ACC112 (cell line): ENCODE measurements at regions not wholly inside any gene's neighbourhood (a gene's known extent, or its start where the extent isn't known, plus 50 kb on each side); places are given as distances from the start of the nearest gene placed in this dataset.
"Not testable (repeated sequence)": the region's sequence is repeated elsewhere in the genome, so short reads cannot be mapped to it uniquely, and the experiment has no call there.

ENCODE experiments used
- H2AFZ ChIP-seq: fragments of 200-600 bp; sonication (generic); one replicate; pipeline ENCODE4 v1.6.0; 2017; ENCODE audit warnings: antibody characterized with exemption, low read length; ENCODE audit not compliant: unreplicated experiment
- H3K27ac ChIP-seq: fragments of 200-600 bp; sonication (generic); 2 replicates; pipeline ENCODE4 v1.5.1; 2014; ENCODE audit warnings: low read depth, mild to moderate bottlenecking, antibody characterized with exemption, low read length, moderate library complexity
- H3K27me3 ChIP-seq: fragments of 200-600 bp; sonication (generic); 2 replicates; pipeline ENCODE4 v1.6.1; 2014; ENCODE audit warnings: mild to moderate bottlenecking, antibody characterized with exemption, low read length, moderate library complexity, mixed read lengths; ENCODE audit not compliant: insufficient read depth
- H3K36me3 ChIP-seq: fragments of 200-600 bp; sonication (generic); 2 replicates; pipeline ENCODE4 v1.6.1; 2016; ENCODE audit warnings: mild to moderate bottlenecking, antibody characterized with exemption, low read length, moderate library complexity, mixed read lengths; ENCODE audit not compliant: insufficient read depth
- H3K4me1 ChIP-seq: fragments of 200-600 bp; sonication (generic); one replicate; pipeline ENCODE4 v1.6.1; 2016; ENCODE audit warnings: low read length, mixed read lengths; ENCODE audit not compliant: insufficient read depth, unreplicated experiment, control insufficient read depth
- H3K4me3 ChIP-seq: fragments of 200-600 bp; sonication (generic); 2 replicates; pipeline ENCODE4 v1.5.1; 2014; ENCODE audit warnings: mild to moderate bottlenecking, low read depth, low read length
- H3K79me2 ChIP-seq: fragments of 200-600 bp; sonication (generic); one replicate; pipeline ENCODE4 v1.6.0; 2016; ENCODE audit warnings: low read length; ENCODE audit not compliant: control insufficient read depth, unreplicated experiment, insufficient read depth

- Histone ChIP-seq H3K27me3 (peaks cover 22% of the 10 kb centered on the region; the same call in 1 of the 2 replicates), H3K4me1 (no peaks in the 10 kb centered on the region), H3K27ac (no peak overlapping the region)
These were observed 76.7 kb downstream of the EMX2 start for GRCh38 chr10:117619223-117619622.

GRCh38 chr10:117619707-117620405 is 77.3 kb downstream of the EMX2 start:
- H3K27ac ChIP-seq, result no peak overlapping the region
- H3K4me3 ChIP-seq, result no peak overlapping the region
- H2AFZ ChIP-seq, result no peak overlapping the region
- H3K79me2 ChIP-seq, result no peaks in the 10 kb centered on the region
- H3K4me1 ChIP-seq, result no peaks in the 10 kb centered on the region
- H3K36me3 ChIP-seq, result no peaks in the 10 kb centered on the region
- H3K27me3 ChIP-seq, result peaks cover 22% of the 10 kb centered on the region; the same call in 1 of the 2 replicates

More at GRCh38 chr10:117619223-117619622, 76.7 kb downstream of the EMX2 start:
- Histone ChIP-seq H3K4me3 (no peak overlapping the region), H3K79me2 (no peaks in the 10 kb centered on the region), H3K36me3 (no peaks in the 10 kb centered on the region), H2AFZ (no peak overlapping the region)

DNA sequence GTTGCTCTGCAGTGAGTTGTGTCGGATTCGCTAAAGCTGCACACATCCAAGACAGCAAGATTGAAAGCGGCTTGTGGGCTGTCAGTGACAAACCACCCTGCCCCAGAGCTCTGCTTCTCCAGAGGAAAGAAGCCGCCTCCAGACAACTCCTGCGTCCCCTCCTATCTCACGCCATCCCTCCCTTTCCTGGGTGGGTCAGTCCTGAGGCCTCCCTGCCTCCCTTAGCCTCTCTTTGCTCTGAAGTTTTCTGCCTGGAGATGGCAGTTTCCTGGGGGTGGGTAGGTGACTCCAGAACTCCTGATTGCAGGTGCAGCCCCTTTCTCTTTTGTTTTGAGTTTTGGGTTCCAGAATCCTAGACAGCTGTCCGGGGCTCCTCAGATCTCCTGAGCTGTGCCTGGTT is 78.7 kb downstream of the EMX2 start:
- H3K79me2 ChIP-seq, result no peaks in the 10 kb centered on the region

DNA sequence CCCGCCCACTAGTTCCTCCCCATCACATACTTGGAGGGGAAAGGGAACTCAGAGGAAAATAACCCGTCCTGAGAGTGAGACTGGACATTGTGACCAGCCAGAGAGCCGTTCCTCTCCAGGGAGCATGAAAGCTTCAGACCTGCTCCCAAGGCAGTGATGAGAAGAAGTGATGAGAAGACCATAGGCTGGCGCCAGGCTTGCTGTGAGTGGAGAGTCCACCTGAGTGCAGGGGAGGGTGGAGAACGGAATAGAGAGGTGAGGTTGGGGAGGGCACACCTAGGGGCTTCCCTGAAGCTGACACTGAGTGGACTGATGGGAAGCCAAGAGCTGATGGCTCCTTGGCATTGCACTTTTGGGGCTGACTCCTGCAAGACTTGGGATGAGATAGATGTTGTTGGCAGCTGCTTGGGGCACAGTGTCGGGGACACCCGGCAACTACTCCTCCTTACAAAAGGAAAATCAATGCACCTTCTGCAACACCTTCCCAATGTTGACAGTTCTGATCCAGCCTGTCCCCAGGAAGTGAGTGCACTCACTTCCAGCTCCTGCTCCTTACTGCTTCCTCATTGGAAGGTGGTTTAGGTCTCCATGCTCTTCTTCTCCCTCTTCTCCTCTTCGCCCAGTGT is 79.4 kb downstream of the EMX2 start:
- H3K4me3 ChIP-seq, result no peak overlapping the region
- peaks cover 22% of the 10 kb centered on the region; the same call in 1 of the 2 replicates for H3K27me3 ChIP-seq
- H3K27ac ChIP-seq, result no peak overlapping the region
- no peaks in the 10 kb centered on the region for H3K36me3 ChIP-seq
- no peak overlapping the region for H2AFZ ChIP-seq
- H3K79me2 ChIP-seq, result no peaks in the 10 kb centered on the region
- H3K4me1 ChIP-seq, result no peaks in the 10 kb centered on the region

More for the DNA sequence above, 78.7 kb downstream of the EMX2 start:
- no peaks in the 10 kb centered on the region for H3K36me3 ChIP-seq
- H3K27me3 ChIP-seq, result peaks cover 22% of the 10 kb centered on the region; the same call in 1 of the 2 replicates
- H3K4me1 ChIP-seq, result no peaks in the 10 kb centered on the region
- H3K4me3 ChIP-seq, result no peak overlapping the region
- no peak overlapping the region for H2AFZ ChIP-seq
- H3K27ac ChIP-seq, result no peak overlapping the region

- Histone ChIP-seq H2AFZ (no peak overlapping the region), H3K4me1 (no peaks in the 10 kb centered on the region), H3K4me3 (no peak overlapping the region), H3K27ac (no peak overlapping the region), H3K79me2 (no peaks in the 10 kb centered on the region), H3K36me3 (no peaks in the 10 kb centered on the region), H3K27me3 (peaks cover 20% of the 10 kb centered on the region; the same call in 1 of the 2 replicates)
These were observed 80.1 kb downstream of the EMX2 start for GRCh38 chr10:117622471-117623184.

- Histone ChIP-seq H3K27me3 (peaks cover 3% of the 10 kb centered on the region; the same call in 1 of the 2 replicates), H3K4me1 (no peaks in the 10 kb centered on the region), H3K36me3 (no peaks in the 10 kb centered on the region), H2AFZ (no peak overlapping the region), H3K79me2 (no peaks in the 10 kb centered on the region), H3K4me3 (no peak overlapping the region), H3K27ac (no peak overlapping the region)
These were observed 83.7 kb downstream of the EMX2 start for GRCh38 chr10:117626228-117626627.

- Histone ChIP-seq H3K4me1 (no peaks in the 10 kb centered on the region), H3K27ac (no peak overlapping the region), H3K27me3 (no peaks in the 10 kb centered on the region), H2AFZ (no peak overlapping the region), H3K36me3 (no peaks in the 10 kb centered on the region), H3K4me3 (no peak overlapping the region), H3K79me2 (no peaks in the 10 kb centered on the region)
These were observed 85.0 kb downstream of the EMX2 start for GRCh38 chr10:117627561-117627960.

DNA sequence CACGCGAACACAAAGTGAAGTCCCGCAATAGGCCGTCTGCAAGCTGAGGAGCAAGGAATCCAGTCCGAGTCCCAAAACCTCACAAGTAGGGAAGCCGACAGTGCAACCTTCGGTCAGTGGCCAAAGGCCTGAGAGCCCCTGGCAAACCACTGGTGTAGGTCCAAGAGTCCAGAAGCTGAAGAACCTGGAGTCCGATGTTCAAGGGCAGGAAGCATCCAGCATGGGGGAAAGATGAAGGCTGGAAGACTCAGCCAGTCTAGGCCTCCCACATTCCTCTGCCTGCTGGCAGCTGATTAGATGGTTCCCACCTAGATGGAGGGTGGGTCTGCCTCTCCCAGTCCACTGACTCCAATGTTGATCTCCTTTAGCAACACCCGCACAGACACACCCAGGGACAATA is 87.2 kb downstream of the EMX2 start:
- H3K79me2 ChIP-seq, H2AFZ ChIP-seq, H3K36me3 ChIP-seq, H3K27ac ChIP-seq, H3K27me3 ChIP-seq, H3K4me3 ChIP-seq, H3K4me1 ChIP-seq: not testable (repeated sequence)

GRCh38 chr10:117631276-117632145 is 89.0 kb downstream of the EMX2 start:
- Histone ChIP-seq H3K4me1 (no peaks in the 10 kb centered on the region), H2AFZ (no peak overlapping the region), H3K27ac (no peak overlapping the region), H3K36me3 (no peaks in the 10 kb centered on the region), H3K27me3 (no peaks in the 10 kb centered on the region), H3K4me3 (no peak overlapping the region), H3K79me2 (no peaks in the 10 kb centered on the region)

- Histone ChIP-seq H2AFZ (no peak overlapping the region), H3K36me3 (no peaks in the 10 kb centered on the region), H3K4me1 (no peaks in the 10 kb centered on the region), H3K27ac (no peak overlapping the region), H3K79me2 (no peaks in the 10 kb centered on the region), H3K27me3 (peaks cover 1% of the 10 kb centered on the region; the same call in 1 of the 2 replicates), H3K4me3 (no peak overlapping the region)
These were observed 89.9 kb downstream of the EMX2 start for GRCh38 chr10:117632406-117632805.
